B cell (primary cell): ENCODE measurements at regions not wholly inside any gene's neighbourhood (a gene's known extent, or its start where the extent isn't known, plus 50 kb on each side); places are given as distances from the start of the nearest gene placed in this dataset.

Source experiments
- ATAC-seq: fragments of 200-7000 bp; cut with Tn5 transposase; one replicate; pipeline ENCODE4 v1.10.0; 2021; ENCODE audit warnings: low read depth, mild to moderate bottlenecking, moderate number of reproducible peaks, moderate library complexity
- CTCF ChIA-PET: fragments of 350-600 bp; sonication (Branson Sonifier 250); formaldehyde crosslinking; loops from one replicate; lab custom pipeline; 2021; ENCODE audit warnings: antibody characterized with exemption, inconsistent platforms; lab: Charles Lee
- POLR2A ChIA-PET: fragments of 350-600 bp; sonication (Branson Sonifier 250); formaldehyde crosslinking; loops from one replicate; lab custom pipeline; 2021; ENCODE audit warnings: antibody characterized with exemption; lab: Charles Lee
- DNase-seq: peaks from one replicate; pipeline ENCODE4 v3.0.0; 2013
- H2AFZ ChIP-seq: 2 replicates; pipeline ENCODE4 v1.6.1; 2012; ENCODE audit warnings: mild to moderate bottlenecking, low read depth, low read length; ENCODE audit not compliant: insufficient read depth, poor library complexity, severe bottlenecking
- H3K27ac ChIP-seq, 2 donors: 1 replicate in 1 of 2; 2 replicates in 1 of 2; pipeline ENCODE4 v1.5.1; 2012 to 2013; ENCODE audit warnings: low read length in 2 of 2, mild to moderate bottlenecking in 2 of 2, moderate library complexity in 1 of 2
- H3K27me3 ChIP-seq, 4 experiments: fragments of 200-600 bp in 1 of 4; sonication (generic) in 1 of 4; replicated peaks in 1 of 4; 1 replicate in 2 of 4; 2 replicates in 2 of 4; pipeline versions ENCODE4 v1.6.1 to v1.7.0; 2013 to 2016; ENCODE audit warnings: low read length in 3 of 4, mild to moderate bottlenecking in 2 of 4, mixed read lengths in 1 of 4, moderate library complexity in 1 of 4; ENCODE audit not compliant: insufficient read depth in 4 of 4, control insufficient read depth in 3 of 4; ENCODE audit errors: control extremely low read depth in 1 of 4
- H3K36me3 ChIP-seq, 2 experiments: replicated peaks in 1 of 2; 1 replicate in 1 of 2; 2 replicates in 1 of 2; pipeline versions ENCODE4 v1.6.1 to v1.7.1; 2013; ENCODE audit warnings: low read length in 1 of 2; ENCODE audit not compliant: insufficient read depth in 2 of 2, control insufficient read depth in 1 of 2; ENCODE audit errors: control extremely low read depth in 1 of 2, extremely low read depth in 1 of 2
- H3K4me1 ChIP-seq, 2 donors: fragments of 200-600 bp in 1 of 2; sonication (generic) in 1 of 2; 1 replicate in 1 of 2; 2 replicates in 1 of 2; pipeline versions ENCODE4 v1.5.1 to v1.6.1; 2013 to 2017; ENCODE audit warnings: low read length in 2 of 2; ENCODE audit not compliant: control insufficient read depth in 2 of 2, insufficient read depth in 2 of 2
- H3K4me2 ChIP-seq: replicated peaks from 2 replicates; pipeline ENCODE3; 2012; ENCODE audit warnings: mild to moderate bottlenecking, low read depth, low read length; ENCODE audit not compliant: poor library complexity, severe bottlenecking
- H3K4me3 ChIP-seq, 5 experiments: fragments of 200-600 bp in 1 of 5; sonication (generic) in 1 of 5; 1 replicate in 3 of 5; 2 replicates in 2 of 5; pipeline versions ENCODE4 v1.5.1 to v1.7.0; 2011 to 2016; ENCODE audit warnings: low read length in 4 of 5, mild to moderate bottlenecking in 4 of 5, low read depth in 2 of 5, control low read depth in 1 of 5, moderate library complexity in 1 of 5; ENCODE audit not compliant: insufficient read depth in 1 of 5; ENCODE audit errors: control extremely low read depth in 1 of 5, extremely low read depth in 1 of 5
- H3K79me2 ChIP-seq: fragments of 200-600 bp; sonication (generic); one replicate; pipeline ENCODE4 v1.6.0; 2016; ENCODE audit warnings: low read length; ENCODE audit not compliant: control insufficient read depth, insufficient read depth
- H3K9ac ChIP-seq: fragments of 200-600 bp; sonication (generic); 2 replicates; pipeline ENCODE4 v1.6.1; 2017; ENCODE audit warnings: mild to moderate bottlenecking, low read length, moderate library complexity
- H3K9me3 ChIP-seq, 3 donors: one replicate each; pipeline versions ENCODE4 v1.6.1 to v1.7.1; 2013; ENCODE audit warnings: low read length in 2 of 3; ENCODE audit not compliant: control insufficient read depth in 2 of 3, insufficient read depth in 1 of 3; ENCODE audit errors: control extremely low read depth in 1 of 3
- H4K20me1 ChIP-seq: 2 replicates; pipeline ENCODE4 v1.6.0; 2012; ENCODE audit warnings: mild to moderate bottlenecking, low read length; ENCODE audit not compliant: insufficient read depth, control insufficient read depth, poor library complexity, severe bottlenecking
- H3K27ac Mint-ChIP-seq: one replicate; pipeline ENCODE4 v1.8.0; 2021; ENCODE audit warnings: mixed read lengths
- H3K27me3 Mint-ChIP-seq: one replicate; pipeline ENCODE4 v1.8.0; 2021; ENCODE audit warnings: mixed read lengths
- H3K4me1 Mint-ChIP-seq: one replicate; pipeline ENCODE4 v1.8.0; 2021; ENCODE audit warnings: mixed read lengths
- H3K4me3 Mint-ChIP-seq: one replicate; pipeline ENCODE4 v1.8.0; 2021; ENCODE audit warnings: mixed read lengths
- H3K9me3 Mint-ChIP-seq: one replicate; pipeline ENCODE4 v1.8.0; 2022; ENCODE audit warnings: mixed read lengths; ENCODE audit not compliant: insufficient read depth
- EZH2 ChIP-seq: IDR thresholded peaks from 2 replicates; pipeline ENCODE4 v1.6.1; 2012; ENCODE audit warnings: borderline replicate concordance, low read depth, mild to moderate bottlenecking, moderate library complexity, low read length; ENCODE audit not compliant: insufficient read depth, poor library complexity, severe bottlenecking
- WGBS: methylation state at CpG from one replicate; pipeline ENCODE4 v1.1.5; 2013; ENCODE audit warnings: missing lambda C conversion rate; ENCODE audit not compliant: insufficient coverage; 5-methylcytosine and 5-hydroxymethylcytosine counted together
- intact Hi-C: fragments of 100-400 bp; cut with micrococcal nuclease; formaldehyde crosslinking; loops from one replicate; pipeline ENCODE4 v1.10.0; 2022
- TF ChIP-seq, protein P1 (sequence below): fragments of 200-600 bp; IDR thresholded peaks from one replicate; pipeline ENCODE4 v1.8.0; 2022; ENCODE audit warnings: antibody characterized with exemption, mild to moderate bottlenecking

DNA sequence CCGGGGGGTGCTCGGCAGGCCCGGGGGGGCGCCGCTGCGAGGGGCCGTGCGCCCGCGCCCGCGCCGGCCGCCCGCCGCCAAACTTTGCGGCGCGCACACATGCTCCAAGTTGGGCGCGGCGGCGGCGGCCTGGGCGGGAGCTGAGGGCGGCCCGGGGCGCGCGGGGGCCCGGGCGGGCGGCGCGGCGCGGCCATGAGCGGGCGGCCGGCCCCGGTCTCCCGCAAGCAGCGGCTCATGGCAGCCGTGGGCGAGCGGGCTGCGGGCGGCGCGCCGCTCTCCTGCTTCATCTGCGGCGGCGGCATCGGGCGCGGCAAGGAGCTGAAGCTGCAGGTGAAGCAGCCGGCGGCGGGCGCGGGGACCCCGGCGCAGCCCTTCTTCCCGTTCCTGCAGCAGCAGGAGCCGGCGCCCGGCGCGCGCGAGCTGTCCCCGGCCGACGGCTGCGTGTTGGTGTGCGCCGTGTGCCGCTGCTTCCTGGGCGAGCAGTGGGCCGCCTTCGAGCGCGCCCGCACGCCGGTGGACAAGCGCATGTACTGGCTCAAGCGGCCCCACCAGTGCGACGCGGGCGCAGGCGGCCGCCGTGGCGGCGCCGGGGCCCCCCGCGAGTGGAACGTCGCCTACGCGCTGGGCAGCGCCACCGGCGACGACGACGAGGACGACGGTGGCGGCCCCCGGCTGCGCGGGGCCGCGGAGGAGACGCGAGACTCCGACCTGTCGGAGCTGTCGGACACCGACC lies 57.2 kb upstream of the CIBAR2 start:
- no peaks in the 10 kb centered on the region for H4K20me1 ChIP-seq
- no peak overlapping the region for H2AFZ ChIP-seq
- ATAC-seq (no peak), DNase-seq (no peak)
- H3K4me1 Mint-ChIP-seq: peaks cover 6% of the 10 kb centered on the region
- TF ChIP-seq, protein P1, sequence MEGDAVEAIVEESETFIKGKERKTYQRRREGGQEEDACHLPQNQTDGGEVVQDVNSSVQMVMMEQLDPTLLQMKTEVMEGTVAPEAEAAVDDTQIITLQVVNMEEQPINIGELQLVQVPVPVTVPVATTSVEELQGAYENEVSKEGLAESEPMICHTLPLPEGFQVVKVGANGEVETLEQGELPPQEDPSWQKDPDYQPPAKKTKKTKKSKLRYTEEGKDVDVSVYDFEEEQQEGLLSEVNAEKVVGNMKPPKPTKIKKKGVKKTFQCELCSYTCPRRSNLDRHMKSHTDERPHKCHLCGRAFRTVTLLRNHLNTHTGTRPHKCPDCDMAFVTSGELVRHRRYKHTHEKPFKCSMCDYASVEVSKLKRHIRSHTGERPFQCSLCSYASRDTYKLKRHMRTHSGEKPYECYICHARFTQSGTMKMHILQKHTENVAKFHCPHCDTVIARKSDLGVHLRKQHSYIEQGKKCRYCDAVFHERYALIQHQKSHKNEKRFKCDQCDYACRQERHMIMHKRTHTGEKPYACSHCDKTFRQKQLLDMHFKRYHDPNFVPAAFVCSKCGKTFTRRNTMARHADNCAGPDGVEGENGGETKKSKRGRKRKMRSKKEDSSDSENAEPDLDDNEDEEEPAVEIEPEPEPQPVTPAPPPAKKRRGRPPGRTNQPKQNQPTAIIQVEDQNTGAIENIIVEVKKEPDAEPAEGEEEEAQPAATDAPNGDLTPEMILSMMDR: no peak
- no peak for TF ChIP-seq EZH2
- no peak overlapping the region for H3K4me3 ChIP-seq
- no peaks in the 10 kb centered on the region for H3K79me2 ChIP-seq
- no peak overlapping the region for H3K4me3 Mint-ChIP-seq
- no peaks in the 10 kb centered on the region for H3K9me3 Mint-ChIP-seq
- H3K27me3 ChIP-seq: peaks cover 0 to 46% (median 5%) of the 10 kb centered on the region in 4 experiments
- H3K27ac ChIP-seq: no peak overlapping the region
- peaks cover 0 to 6% (median 0%) of the 10 kb centered on the region in 3 donors for H3K9me3 ChIP-seq
- no peaks in the 10 kb centered on the region for H3K4me1 ChIP-seq
- H3K36me3 ChIP-seq: no peaks in the 10 kb centered on the region
- ChIA-PET CTCF (no interaction called here), POLR2A (no interaction called here)
- H3K27ac Mint-ChIP-seq: no peak overlapping the region
- WGBS: 3% methylated on average over 125 of the region's 125 CpGs
- H3K9ac ChIP-seq: no peak overlapping the region
- peak overlapping the region; percentile 43 for H3K4me2 ChIP-seq
- intact Hi-C loops: no loop called here
- H3K27me3 Mint-ChIP-seq: peaks cover 56% of the 10 kb centered on the region

DNA sequence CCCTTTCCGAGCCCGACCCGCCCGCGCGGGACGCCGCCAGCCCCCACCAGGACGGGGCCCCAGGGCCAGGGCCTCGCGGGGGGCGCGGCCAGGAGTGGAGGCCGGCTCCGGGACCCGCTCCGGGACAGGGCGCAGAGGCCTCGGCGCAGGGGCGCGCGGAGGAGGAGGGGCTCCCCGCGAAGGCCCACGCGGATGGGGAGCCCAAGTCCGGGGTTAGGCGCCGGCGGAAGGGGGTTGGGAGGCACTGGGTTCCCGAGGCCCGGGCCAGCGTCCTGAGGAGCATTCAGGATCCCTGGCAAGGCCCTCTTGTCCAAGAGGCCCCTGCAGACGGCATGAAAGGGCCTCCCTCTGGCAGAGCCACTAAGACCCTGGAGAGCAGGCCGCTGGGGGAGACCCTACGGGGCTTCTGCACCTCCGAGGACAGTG lies 57.8 kb upstream of the CIBAR2 start:
- Histone ChIP-seq H2AFZ (no peak overlapping the region), H3K4me1 (no peaks in the 10 kb centered on the region), H3K4me2 (peak overlapping the region; percentile 43), H3K27ac (no peak overlapping the region), H3K36me3 (no peaks in the 10 kb centered on the region), H3K79me2 (no peaks in the 10 kb centered on the region), H3K4me3 (no peak overlapping the region), H3K9ac (no peak overlapping the region), H3K27me3 (peaks cover 0 to 42% (median 5%) of the 10 kb centered on the region in 4 experiments), H4K20me1 (no peaks in the 10 kb centered on the region), H3K9me3 (peaks cover 0 to 6% (median 0%) of the 10 kb centered on the region in 3 donors)
- DNase-seq (no peak), ATAC-seq (no peak)
- TF ChIP-seq EZH2: no peak
- TF ChIP-seq, protein P1: no peak
- H3K9me3 Mint-ChIP-seq: no peaks in the 10 kb centered on the region
- H3K27ac Mint-ChIP-seq: no peak overlapping the region
- H3K4me1 Mint-ChIP-seq: peaks cover 6% of the 10 kb centered on the region
- 31% methylated on average over 38 of the region's 38 CpGs for WGBS
- peaks cover 56% of the 10 kb centered on the region for H3K27me3 Mint-ChIP-seq
- POLR2A ChIA-PET: no interaction called here
- H3K4me3 Mint-ChIP-seq: peak overlapping the region; percentile 16
- CTCF ChIA-PET: no interaction called here
- intact Hi-C loops: no loop called here
